C4-2B (cell line): ENCODE measurements at regions not wholly inside any gene's neighbourhood (a gene's known extent, or its start where the extent isn't known, plus 50 kb on each side); places are given as distances from the start of the nearest gene placed in this dataset.

Experiments
- CTCF ChIP-seq: fragments of 450-650 bp; conservative IDR thresholded peaks from 2 replicates; pipeline ENCODE4 v1.5.1; 2017; ENCODE audit warnings: mild to moderate bottlenecking
- ZFX ChIP-seq: fragments of 450-650 bp; IDR thresholded peaks from 2 replicates; pipeline ENCODE4 v1.6.1; 2017

- TF ChIP-seq CTCF: no peak
- no peak for TF ChIP-seq ZFX
Observed at GRCh38 chr3:127477396-127477795, 113.1 kb downstream of the TPRA1 start.
